Fibroblast of villous mesenchyme (primary cell): ENCODE measurements at regions not wholly inside any gene's neighbourhood (a gene's known extent, or its start where the extent isn't known, plus 50 kb on each side); places are given as distances from the start of the nearest gene placed in this dataset.
"Not testable (repeated sequence)": the region's sequence is repeated elsewhere in the genome, so short reads cannot be mapped to it uniquely, and the experiment has no call there.

Experiments
- DNase-seq: peaks from one replicate; pipeline ENCODE4 v3.0.0-alpha.2; 2010; ENCODE audit warnings: low read depth
- H3K4me3 ChIP-seq: 2 replicates; pipeline ENCODE4 v1.5.1; 2011; ENCODE audit warnings: low read depth, mild to moderate bottlenecking, low read length
- TF ChIP-seq, protein P1 (sequence below): IDR thresholded peaks from 2 replicates; pipeline ENCODE4 v1.5.1; 2012; ENCODE audit warnings: low read depth, mild to moderate bottlenecking, low read length; ENCODE audit not compliant: insufficient read depth

DNA sequence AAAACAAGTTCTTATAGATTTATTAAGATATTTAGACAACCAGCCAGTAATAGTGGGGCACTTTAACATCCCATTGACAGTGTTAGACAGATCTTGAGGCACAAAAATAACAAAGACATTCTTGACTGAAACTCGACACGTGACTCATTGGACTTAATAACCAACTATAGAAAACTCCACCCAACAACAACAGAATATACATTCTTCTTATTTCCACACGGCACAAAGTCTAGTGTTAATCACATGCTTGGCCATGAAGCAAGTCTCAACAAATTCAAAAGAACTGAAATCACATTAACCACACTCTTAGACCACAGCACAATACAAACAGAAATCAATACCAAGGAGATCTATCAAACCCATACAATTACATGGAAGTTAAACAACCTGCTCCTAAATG is 138.1 kb downstream of the ARL5B start:
- no peak for DNase-seq
- TF ChIP-seq, protein P1, sequence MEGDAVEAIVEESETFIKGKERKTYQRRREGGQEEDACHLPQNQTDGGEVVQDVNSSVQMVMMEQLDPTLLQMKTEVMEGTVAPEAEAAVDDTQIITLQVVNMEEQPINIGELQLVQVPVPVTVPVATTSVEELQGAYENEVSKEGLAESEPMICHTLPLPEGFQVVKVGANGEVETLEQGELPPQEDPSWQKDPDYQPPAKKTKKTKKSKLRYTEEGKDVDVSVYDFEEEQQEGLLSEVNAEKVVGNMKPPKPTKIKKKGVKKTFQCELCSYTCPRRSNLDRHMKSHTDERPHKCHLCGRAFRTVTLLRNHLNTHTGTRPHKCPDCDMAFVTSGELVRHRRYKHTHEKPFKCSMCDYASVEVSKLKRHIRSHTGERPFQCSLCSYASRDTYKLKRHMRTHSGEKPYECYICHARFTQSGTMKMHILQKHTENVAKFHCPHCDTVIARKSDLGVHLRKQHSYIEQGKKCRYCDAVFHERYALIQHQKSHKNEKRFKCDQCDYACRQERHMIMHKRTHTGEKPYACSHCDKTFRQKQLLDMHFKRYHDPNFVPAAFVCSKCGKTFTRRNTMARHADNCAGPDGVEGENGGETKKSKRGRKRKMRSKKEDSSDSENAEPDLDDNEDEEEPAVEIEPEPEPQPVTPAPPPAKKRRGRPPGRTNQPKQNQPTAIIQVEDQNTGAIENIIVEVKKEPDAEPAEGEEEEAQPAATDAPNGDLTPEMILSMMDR: no peak
- H3K4me3 ChIP-seq: no peak overlapping the region

DNA sequence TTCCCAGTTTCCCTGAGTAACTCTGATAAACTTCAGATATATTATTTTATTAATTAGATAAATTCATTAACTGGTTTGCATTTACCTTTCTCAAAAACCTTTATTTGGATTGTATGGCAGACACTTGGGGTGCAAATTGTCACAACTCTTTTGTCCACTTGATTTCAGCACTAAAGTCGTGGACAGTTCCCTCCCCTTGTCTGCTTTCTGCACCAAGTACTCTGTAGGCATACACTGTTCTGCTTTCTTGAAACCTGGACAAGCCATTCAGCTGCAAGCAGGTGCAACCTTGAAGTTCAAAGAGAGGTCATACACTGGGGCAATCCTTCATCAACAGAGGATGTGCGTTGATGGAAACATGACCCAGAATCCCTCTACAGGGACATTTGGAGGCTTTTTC is 162.9 kb downstream of the ARL5B start:
- H3K4me3 ChIP-seq: no peak overlapping the region
- peak; percentile 19 for DNase-seq

DNA sequence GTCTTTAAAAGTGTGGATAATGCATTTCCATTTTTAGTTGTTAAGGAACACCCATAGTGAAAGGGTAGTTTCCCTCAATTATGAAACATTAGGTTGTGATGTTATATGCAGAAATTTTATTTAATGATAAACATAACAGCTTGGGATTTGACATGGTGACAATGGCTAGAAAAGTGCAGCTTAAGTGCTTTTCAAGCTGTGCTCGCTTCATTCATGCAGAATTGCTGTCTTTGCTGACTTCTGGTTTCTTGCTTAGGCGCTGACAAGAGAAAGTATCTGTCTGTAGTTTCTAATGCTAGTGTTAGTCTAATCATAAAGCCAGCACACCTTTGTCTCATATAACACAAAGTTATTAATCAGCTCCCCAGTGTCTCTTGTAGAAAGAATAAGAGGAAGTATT is 170.0 kb downstream of the ARL5B start:
- no peak for DNase-seq
- TF ChIP-seq, protein P1: no peak
- no peak overlapping the region for H3K4me3 ChIP-seq

More for the DNA sequence above, 162.9 kb downstream of the ARL5B start:
- TF ChIP-seq, protein P1: no peak

DNA sequence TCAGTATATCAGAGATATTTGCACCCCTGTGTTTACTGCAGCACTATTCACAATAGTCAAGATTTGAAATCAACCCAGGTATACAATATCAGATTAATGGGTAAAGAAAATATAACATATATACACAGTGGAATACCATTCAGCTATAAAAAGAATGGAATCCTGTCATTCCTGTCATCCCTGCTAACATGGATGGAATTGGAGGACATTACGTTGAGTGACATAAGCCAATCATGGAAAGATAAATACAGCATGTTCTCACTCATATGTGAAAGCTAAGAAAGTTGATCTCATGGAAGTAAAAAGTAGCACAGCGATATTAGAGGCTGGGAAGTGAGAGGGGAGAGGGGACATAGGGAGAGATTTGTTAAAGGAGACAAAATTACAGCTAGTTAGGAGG is 171.0 kb downstream of the ARL5B start:
- TF ChIP-seq, protein P1: no peak
- no peak overlapping the region for H3K4me3 ChIP-seq
- no peak for DNase-seq

DNA sequence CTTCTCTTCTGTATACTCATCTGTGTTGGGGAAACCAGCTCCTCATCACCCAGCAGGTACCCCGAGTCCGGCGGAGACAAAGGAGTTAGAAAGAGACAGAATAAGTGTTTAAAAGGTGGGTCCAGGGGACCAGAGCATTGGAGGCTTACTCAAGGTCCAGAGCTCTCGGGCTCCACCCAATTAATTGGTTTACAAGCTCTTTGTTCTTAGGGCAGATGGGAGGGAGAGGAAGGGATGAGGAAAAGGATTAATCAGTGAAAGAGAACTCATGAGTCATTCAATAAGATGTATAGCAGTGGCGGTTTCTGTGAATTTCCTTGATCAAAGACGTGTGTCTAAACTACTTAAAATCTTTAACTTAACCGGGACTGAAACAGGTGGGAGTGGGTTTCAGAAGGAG is 192.0 kb upstream of the MALRD1 start:
- not testable (repeated sequence) for DNase-seq, H3K4me3 ChIP-seq

DNA sequence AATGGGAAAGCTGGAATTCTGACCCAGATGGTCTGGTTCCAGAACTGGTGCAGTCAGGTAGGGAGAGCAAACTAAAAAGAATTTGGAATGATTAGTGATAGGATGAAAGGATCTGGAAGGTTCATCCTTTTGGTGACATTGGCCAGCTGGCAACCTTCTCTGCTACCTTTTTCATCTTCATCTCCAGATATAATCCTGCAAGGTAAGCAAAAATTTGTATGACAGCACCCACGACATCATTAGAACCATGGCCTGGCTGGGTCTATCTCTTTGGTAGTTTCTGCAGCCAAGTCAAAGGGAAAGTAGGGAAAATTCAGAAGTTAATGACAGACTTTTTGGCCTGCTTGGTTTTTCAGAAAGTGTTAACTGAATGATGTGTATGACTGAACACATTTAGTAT is 188.9 kb upstream of the MALRD1 start:
- TF ChIP-seq, protein P1: no peak
- no peak for DNase-seq
- H3K4me3 ChIP-seq: no peak overlapping the region

DNA sequence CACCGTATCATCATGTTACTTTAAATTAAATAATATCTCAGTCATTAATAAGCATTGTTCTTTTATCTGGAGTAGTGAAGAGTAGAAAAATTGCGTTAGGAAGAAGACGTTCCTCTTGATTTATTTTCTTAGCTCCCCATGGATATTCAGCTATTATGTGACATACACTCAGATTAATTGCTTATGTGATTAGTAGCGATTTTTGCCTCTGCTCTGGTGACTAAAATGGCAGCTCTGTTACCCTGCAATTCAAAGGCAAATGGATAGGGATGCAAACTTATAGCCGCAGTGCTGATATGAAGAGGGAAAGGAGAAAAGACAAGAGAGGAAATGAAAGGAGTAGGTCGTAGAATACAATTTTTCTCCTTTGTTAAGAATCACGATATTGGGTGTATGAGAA is 188.4 kb upstream of the MALRD1 start:
- H3K4me3 ChIP-seq: no peak overlapping the region

More for the DNA sequence above, 188.4 kb upstream of the MALRD1 start:
- TF ChIP-seq, protein P1: no peak
- DNase-seq: no peak
